ENCODE measurements at regions not wholly inside any gene's neighbourhood (a gene's known extent, or its start where the extent isn't known, plus 50 kb on each side); places are given as distances from the start of the nearest gene placed in this dataset.

DNA sequence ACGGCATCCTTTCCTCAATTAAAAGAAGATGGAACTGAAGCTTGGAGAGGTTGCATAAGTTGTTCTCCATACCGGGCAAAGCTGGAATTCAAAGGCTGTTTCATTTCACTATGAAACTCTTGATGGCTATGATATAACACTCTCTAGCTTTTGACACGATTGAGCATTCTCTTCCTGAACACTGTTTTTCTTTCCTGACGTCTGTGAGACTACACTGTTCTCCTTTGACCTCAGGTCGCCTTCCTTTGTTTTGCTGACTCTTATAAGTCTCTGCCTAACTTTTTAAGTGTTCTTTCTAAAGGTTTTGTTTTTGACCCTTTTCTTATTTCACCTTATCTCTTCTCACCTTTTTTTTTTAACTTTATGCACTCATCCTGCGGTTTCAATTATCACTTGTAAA is 261.8 kb upstream of the LINC00305 start:
- no peaks in the 10 kb centered on the region for H3K9me3 Mint-ChIP-seq
- no peak overlapping the region for H3K23ac ChIP-seq (ENCODE audit: insufficient read length, low read depth, low read length)
- H3K4me2 ChIP-seq (ENCODE audit: insufficient read depth, insufficient read length, low read length), result no peak overlapping the region
- H3K27me3 Mint-ChIP-seq (ENCODE audit: low read depth), result no peaks in the 10 kb centered on the region; the same call in 1 of the 2 replicates
- no peak overlapping the region for H3K18ac ChIP-seq (ENCODE audit: insufficient read length, low read depth, low read length)
- H3K14ac ChIP-seq (ENCODE audit: insufficient read depth, low read length), result no peak overlapping the region
- no peak overlapping the region for H3K56ac ChIP-seq (ENCODE audit: insufficient read length, low read depth, low read length)
- no peak overlapping the region for H4K5ac ChIP-seq (ENCODE audit: insufficient read length, low read depth, low read length)
- no peak overlapping the region for H4K8ac ChIP-seq (replicated peaks; ENCODE audit: insufficient read length, low read depth, low read length)
- no peak overlapping the region for H3K27ac ChIP-seq (ENCODE audit: insufficient read length, low read depth, low read length)
- H3K4me3 Mint-ChIP-seq, result no peak overlapping the region
- H4K20me1 ChIP-seq (ENCODE audit: control insufficient read depth, insufficient read depth, insufficient read length), result no peaks in the 10 kb centered on the region
- H3T11ph ChIP-seq (ENCODE audit: low read length), result no peak overlapping the region
- H2BK12ac ChIP-seq (ENCODE audit: insufficient read length, low read depth, low read length), result no peak overlapping the region
- H3K9ac ChIP-seq (ENCODE audit: extremely low read depth, insufficient read length, low read length), result no peak overlapping the region
- H2BK120ac ChIP-seq (ENCODE audit: low read depth, low read length, poor library complexity, severe bottlenecking), result no peak overlapping the region
- no peak overlapping the region for H2AFZ ChIP-seq (ENCODE audit: low read length)
- TF ChIP-seq, protein P1, sequence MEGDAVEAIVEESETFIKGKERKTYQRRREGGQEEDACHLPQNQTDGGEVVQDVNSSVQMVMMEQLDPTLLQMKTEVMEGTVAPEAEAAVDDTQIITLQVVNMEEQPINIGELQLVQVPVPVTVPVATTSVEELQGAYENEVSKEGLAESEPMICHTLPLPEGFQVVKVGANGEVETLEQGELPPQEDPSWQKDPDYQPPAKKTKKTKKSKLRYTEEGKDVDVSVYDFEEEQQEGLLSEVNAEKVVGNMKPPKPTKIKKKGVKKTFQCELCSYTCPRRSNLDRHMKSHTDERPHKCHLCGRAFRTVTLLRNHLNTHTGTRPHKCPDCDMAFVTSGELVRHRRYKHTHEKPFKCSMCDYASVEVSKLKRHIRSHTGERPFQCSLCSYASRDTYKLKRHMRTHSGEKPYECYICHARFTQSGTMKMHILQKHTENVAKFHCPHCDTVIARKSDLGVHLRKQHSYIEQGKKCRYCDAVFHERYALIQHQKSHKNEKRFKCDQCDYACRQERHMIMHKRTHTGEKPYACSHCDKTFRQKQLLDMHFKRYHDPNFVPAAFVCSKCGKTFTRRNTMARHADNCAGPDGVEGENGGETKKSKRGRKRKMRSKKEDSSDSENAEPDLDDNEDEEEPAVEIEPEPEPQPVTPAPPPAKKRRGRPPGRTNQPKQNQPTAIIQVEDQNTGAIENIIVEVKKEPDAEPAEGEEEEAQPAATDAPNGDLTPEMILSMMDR (conservative IDR thresholded peaks at IDR 0.05), result no peak
- no peak overlapping the region for H2BK15ac ChIP-seq (ENCODE audit: low read depth, low read length)
- peaks cover 0 to 20% (median 0%) of the 10 kb centered on the region in 3 experiments; a peak in 1 of 7 replicates for H3K36me3 Mint-ChIP-seq (ENCODE audit: insufficient read depth in 1 of 3, low read depth in 3 of 3)
- H4K91ac ChIP-seq (ENCODE audit: insufficient read length, low read depth, low read length), result no peak overlapping the region
- no peak overlapping the region for H3K4ac ChIP-seq (ENCODE audit: low read depth, low read length)
- H2BK20ac ChIP-seq (ENCODE audit: low read depth, low read length, poor library complexity, severe bottlenecking), result no peak overlapping the region
- no peaks in the 10 kb centered on the region for H3K27me3 ChIP-seq (ENCODE audit: insufficient read depth, low read length)
- no peak for DNase-seq
- no peaks in the 10 kb centered on the region for H3K79me2 ChIP-seq (ENCODE audit: insufficient read depth, low read length)
- H2AK5ac ChIP-seq (ENCODE audit: insufficient read length, low read length), result no peak overlapping the region
- no peaks in the 10 kb centered on the region for H3K23me2 ChIP-seq (ENCODE audit: insufficient read length, low read depth, low read length, poor library complexity, severe bottlenecking)
- peaks cover 7 to 24% of the 10 kb centered on the region in 2 experiments for H3K4me1 Mint-ChIP-seq
- no peak overlapping the region for H2BK5ac ChIP-seq (ENCODE audit: insufficient read length, low read length)
- WGBS (ENCODE audit: extremely low coverage, insufficient read length, low lambda C conversion rate), result no CpG with 5 or more reads among the region's 6 CpGs
- H3K79me1 ChIP-seq (ENCODE audit: insufficient read depth, low read depth, low read length, poor library complexity, severe bottlenecking), result no peaks in the 10 kb centered on the region
- no peaks in the 10 kb centered on the region; the same call in 1 of the 2 replicates for H3K4me1 ChIP-seq (ENCODE audit: insufficient read depth, low read length)
- peak overlapping the region in 1 of 3 experiments; percentile 3; a peak in 1 of 7 replicates for H3K27ac Mint-ChIP-seq
- H3K9me3 ChIP-seq (ENCODE audit: control insufficient read depth, low read depth, low read length), result no peaks in the 10 kb centered on the region
